CD4-positive, alpha-beta memory T cell (primary cell): ENCODE measurements at regions not wholly inside any gene's neighbourhood (a gene's known extent, or its start where the extent isn't known, plus 50 kb on each side); places are given as distances from the start of the nearest gene placed in this dataset.

ENCODE experiments used
- CTCF ChIA-PET: fragments of 350-600 bp; sonication (Branson Sonifier 250); formaldehyde crosslinking; loops from one replicate; lab custom pipeline; 2021; ENCODE audit warnings: inconsistent platforms; ENCODE audit not compliant: partially characterized antibody; lab: Charles Lee
- POLR2A ChIA-PET: fragments of 350-600 bp; sonication (Branson Sonifier 250); formaldehyde crosslinking; loops from one replicate; lab custom pipeline; 2021; ENCODE audit not compliant: partially characterized antibody; lab: Charles Lee
- DNase-seq, 5 donors: peaks; one replicate each; pipeline versions ENCODE4 v3.0.0 to v3.0.0-alpha.2; 2020 to 2022; ENCODE audit warnings: mixed read lengths in 1 of 5
- H3K27ac ChIP-seq: one replicate; pipeline ENCODE4 v1.7.0; 2013; ENCODE audit warnings: low read depth, low read length
- H3K27me3 ChIP-seq: 2 replicates; pipeline ENCODE4 v1.7.0; 2013; ENCODE audit warnings: mild to moderate bottlenecking, low read length, moderate library complexity; ENCODE audit not compliant: insufficient read depth
- H3K36me3 ChIP-seq: 2 replicates; pipeline ENCODE4 v1.7.0; 2013; ENCODE audit warnings: mild to moderate bottlenecking, low read length, moderate library complexity; ENCODE audit not compliant: insufficient read depth
- H3K4me1 ChIP-seq: 2 replicates; pipeline ENCODE4 v1.7.0; 2013; ENCODE audit warnings: mild to moderate bottlenecking, low read length, moderate library complexity; ENCODE audit not compliant: insufficient read depth
- H3K4me3 ChIP-seq, 2 donors: one replicate each; pipeline ENCODE4 v1.7.0; 2013; ENCODE audit warnings: low read length in 2 of 2, mild to moderate bottlenecking in 1 of 2
- H3K9me3 ChIP-seq, 2 donors: one replicate each; pipeline ENCODE4 v1.7.0; 2013; ENCODE audit warnings: low read length in 2 of 2, control low read depth in 1 of 2; ENCODE audit not compliant: control insufficient read depth in 1 of 2
- H3K27ac Mint-ChIP-seq, 7 donors: one replicate each; pipeline ENCODE4 v1.8.0; 2020 to 2021; ENCODE audit warnings: mixed read lengths in 7 of 7, mild to moderate bottlenecking in 6 of 7, inconsistent platforms in 3 of 7, moderate library complexity in 3 of 7
- H3K27me3 Mint-ChIP-seq, 2 donors: one replicate each; pipeline ENCODE4 v1.8.0; 2020 to 2021; ENCODE audit warnings: mixed read lengths in 2 of 2
- H3K36me3 Mint-ChIP-seq, 2 donors: one replicate each; pipeline ENCODE4 v1.8.0; 2020 to 2021; ENCODE audit warnings: mixed read lengths in 2 of 2, inconsistent platforms in 1 of 2, mild to moderate bottlenecking in 1 of 2
- H3K4me1 Mint-ChIP-seq, 4 donors: one replicate each; pipeline ENCODE4 v1.8.0; 2020 to 2021; ENCODE audit warnings: mixed read lengths in 4 of 4, mild to moderate bottlenecking in 1 of 4
- H3K4me3 Mint-ChIP-seq, 8 donors: one replicate each; pipeline ENCODE4 v1.8.0; 2020 to 2021; ENCODE audit warnings: mixed read lengths in 8 of 8, mild to moderate bottlenecking in 7 of 8, moderate library complexity in 6 of 8, inconsistent platforms in 3 of 8
- H3K9me3 Mint-ChIP-seq, 8 donors: one replicate each; pipeline ENCODE4 v1.8.0; 2020 to 2021; ENCODE audit warnings: mixed read lengths in 8 of 8, mild to moderate bottlenecking in 5 of 8, inconsistent platforms in 3 of 8, moderate library complexity in 1 of 8
- intact Hi-C: fragments of 100-400 bp; cut with micrococcal nuclease; formaldehyde crosslinking; loops from one replicate; pipeline ENCODE4 v1.15.1; 2023

DNA sequence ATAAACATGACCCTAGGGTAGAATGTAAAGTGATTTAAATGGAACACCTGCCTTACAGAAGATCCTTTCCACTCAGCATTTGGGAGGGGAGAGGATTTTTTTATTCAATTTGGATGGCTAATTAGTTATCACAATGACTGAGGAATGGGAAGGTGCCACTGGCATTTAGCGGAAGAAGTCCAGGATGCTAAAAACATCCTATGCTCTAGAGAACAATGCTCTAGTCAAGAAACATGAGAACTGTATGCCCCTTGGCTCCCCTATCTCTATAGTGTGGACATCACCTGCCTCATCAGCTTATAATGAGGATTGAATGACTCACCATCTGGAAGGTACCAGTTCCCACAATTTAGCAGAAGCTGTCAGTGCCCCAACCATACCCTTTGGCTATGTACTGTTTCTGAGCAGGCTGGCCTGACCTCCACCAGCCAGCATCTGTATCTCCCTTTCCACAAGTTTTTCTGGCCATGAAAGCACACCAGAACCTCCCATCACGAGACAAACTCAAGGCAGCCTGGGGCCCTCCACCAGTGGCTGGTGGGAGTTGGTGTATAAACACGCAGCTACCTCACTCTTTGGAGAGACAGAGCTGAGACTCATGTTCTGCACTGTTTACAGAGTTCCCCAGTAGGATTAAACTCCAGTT is 109.7 kb upstream of the VASH1 start:
- CTCF ChIA-PET = interaction anchor here (0.9 to 3.6 kb wide), 3 partner anchors 12 to 636 kb away, joined by 3 to 14 read pairs (median 3); no protein-coding TSS in a partner anchor
- Histone ChIP-seq H3K27ac (no peak overlapping the region), H3K4me1 (no peaks in the 10 kb centered on the region), H3K27me3 (peaks cover 3% of the 10 kb centered on the region), H3K36me3 (no peaks in the 10 kb centered on the region), H3K4me3 (no peak overlapping the region), H3K9me3 (no peaks in the 10 kb centered on the region)
- H3K4me1 Mint-ChIP-seq = no peaks in the 10 kb centered on the region
- H3K27me3 Mint-ChIP-seq = peaks cover 12 to 13% of the 10 kb centered on the region in 2 donors
- intact Hi-C loops = no loop called here
- H3K9me3 Mint-ChIP-seq = no peaks in the 10 kb centered on the region
- POLR2A ChIA-PET = no interaction called here
- no peaks in the 10 kb centered on the region for H3K36me3 Mint-ChIP-seq
- no peak overlapping the region for H3K4me3 Mint-ChIP-seq
- H3K27ac Mint-ChIP-seq = no peak overlapping the region
- no peak for DNase-seq

DNA sequence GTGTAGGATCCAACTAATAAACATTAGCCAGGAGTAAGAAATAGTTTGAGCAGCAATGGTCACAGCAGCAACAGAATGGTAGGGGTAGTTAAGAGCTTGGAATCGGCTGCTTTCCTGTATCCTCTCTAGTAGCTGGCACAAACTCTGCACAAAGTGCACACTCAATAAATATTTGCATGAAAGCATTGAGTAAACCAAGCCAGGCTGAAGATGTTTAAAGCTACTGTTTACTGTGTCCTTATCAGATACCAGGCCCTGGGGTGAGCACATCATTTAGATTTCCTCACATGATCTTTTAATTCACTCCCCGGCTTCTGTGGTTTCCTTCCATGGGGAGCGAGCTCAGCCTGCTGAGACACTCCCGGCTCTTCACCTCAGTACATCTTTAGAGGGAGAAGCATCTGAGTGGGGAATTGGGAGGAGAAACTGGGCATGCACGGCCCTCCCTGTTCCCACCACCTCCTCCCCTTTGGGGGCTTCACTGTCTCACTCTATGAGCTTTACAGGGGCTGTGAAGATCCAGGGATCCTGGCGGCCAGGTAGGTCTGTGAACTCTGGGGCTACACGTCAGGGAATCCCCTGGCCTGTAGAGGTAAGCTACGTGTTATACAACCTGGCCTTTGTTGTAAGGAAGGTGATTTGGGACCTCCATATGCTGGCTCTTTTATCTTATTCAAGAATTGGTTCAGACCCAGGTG is 107.2 kb upstream of the VASH1 start:
- Histone ChIP-seq H3K9me3 (peaks cover 0 to 5% of the 10 kb centered on the region in 2 donors), H3K4me1 (no peaks in the 10 kb centered on the region), H3K27me3 (peaks cover 3% of the 10 kb centered on the region), H3K4me3 (no peak overlapping the region), H3K36me3 (no peaks in the 10 kb centered on the region), H3K27ac (no peak overlapping the region)
- peaks cover 9 to 15% of the 10 kb centered on the region in 2 donors for H3K27me3 Mint-ChIP-seq
- ChIA-PET POLR2A (no interaction called here), CTCF (interaction anchor here (1.0 to 1.1 kb wide), 2 partner anchors 9 to 13 kb away, joined by 3 to 4 read pairs; no protein-coding TSS in a partner anchor)
- no peak for DNase-seq
- H3K36me3 Mint-ChIP-seq = no peaks in the 10 kb centered on the region
- H3K4me1 Mint-ChIP-seq = no peaks in the 10 kb centered on the region
- H3K4me3 Mint-ChIP-seq = no peak overlapping the region
- H3K27ac Mint-ChIP-seq = no peak overlapping the region
- H3K9me3 Mint-ChIP-seq = peaks cover 0 to 12% (median 4%) of the 10 kb centered on the region in 8 donors
- intact Hi-C loops = no loop called here

DNA sequence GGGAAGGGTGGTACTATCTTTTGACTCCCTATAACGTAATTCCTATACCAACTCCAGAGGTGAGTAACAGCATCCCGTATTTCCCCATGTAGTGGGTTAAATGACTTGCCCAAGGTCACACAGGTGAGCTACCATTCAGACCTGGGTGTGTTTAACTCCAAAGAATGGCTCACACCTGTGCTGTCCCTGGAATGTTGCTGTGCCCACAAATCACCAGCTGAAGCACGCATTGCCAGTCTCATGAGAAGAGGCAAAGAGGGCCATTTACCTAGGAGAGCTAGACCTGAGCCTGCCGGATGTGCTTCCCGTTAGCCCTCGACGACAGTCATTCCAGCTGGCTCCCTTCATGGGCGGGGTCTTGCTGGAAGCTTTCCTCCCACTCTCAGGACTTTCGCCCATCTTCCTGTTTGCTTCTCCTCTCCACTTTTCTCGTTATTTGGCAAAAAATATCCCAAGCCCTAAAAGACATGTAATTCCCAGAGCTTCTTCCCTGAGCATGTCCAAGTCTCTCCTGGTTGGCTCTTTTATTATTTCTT is 106.6 kb upstream of the VASH1 start:
- Mint-ChIP-seq H3K36me3 (no peaks in the 10 kb centered on the region), H3K9me3 (peaks cover 0 to 16% (median 6%) of the 10 kb centered on the region in 8 donors), H3K4me1 (no peaks in the 10 kb centered on the region), H3K27ac (no peak overlapping the region), H3K4me3 (no peak overlapping the region), H3K27me3 (peaks cover 9 to 18% of the 10 kb centered on the region in 2 donors)
- ChIA-PET CTCF (interaction anchor here (1.1 to 1.3 kb wide), 2 partner anchors 14 to 22 kb away, joined by 3 read pairs; no protein-coding TSS in a partner anchor), POLR2A (no interaction called here)
- no peak for DNase-seq
- Histone ChIP-seq H3K27me3 (peaks cover 3% of the 10 kb centered on the region), H3K4me1 (no peaks in the 10 kb centered on the region), H3K9me3 (peaks cover 0 to 5% of the 10 kb centered on the region in 2 donors), H3K36me3 (no peaks in the 10 kb centered on the region), H3K4me3 (no peak overlapping the region), H3K27ac (no peak overlapping the region)
- intact Hi-C loops = no loop called here

DNA sequence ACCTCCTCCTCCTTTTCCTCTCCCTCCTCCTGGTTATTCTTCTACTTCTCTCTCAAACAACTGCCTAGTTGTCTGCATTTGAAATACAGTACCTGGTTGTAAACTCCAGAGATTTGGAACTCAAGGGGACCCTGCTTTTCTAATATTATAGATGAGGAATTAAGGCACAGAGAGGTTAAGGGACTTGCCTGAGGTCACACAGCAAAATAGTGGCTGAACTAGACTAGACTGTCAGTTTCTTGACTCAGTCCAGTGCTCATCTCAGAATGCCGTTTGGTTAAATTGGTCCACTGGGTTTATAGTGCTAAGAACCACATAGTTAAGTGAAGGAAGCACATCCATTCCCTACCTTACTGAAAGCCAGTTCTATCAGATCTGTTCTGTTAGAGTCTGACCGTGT is 105.9 kb upstream of the VASH1 start:
- no peak for DNase-seq
- intact Hi-C loops = no loop called here
- no peaks in the 10 kb centered on the region for H3K4me1 Mint-ChIP-seq
- POLR2A ChIA-PET = no interaction called here
- H3K27me3 Mint-ChIP-seq = peaks cover 10 to 18% of the 10 kb centered on the region in 2 donors
- H3K27ac Mint-ChIP-seq = no peak overlapping the region
- peaks cover 3% of the 10 kb centered on the region for H3K27me3 ChIP-seq
- no peaks in the 10 kb centered on the region for H3K4me1 ChIP-seq
- peaks cover 0 to 20% (median 6%) of the 10 kb centered on the region in 8 donors for H3K9me3 Mint-ChIP-seq
- H3K9me3 ChIP-seq = peaks cover 0 to 5% of the 10 kb centered on the region in 2 donors
- CTCF ChIA-PET = interaction anchor here (1.0 to 1.3 kb wide), 2 partner anchors 7 to 23 kb away, joined by 3 read pairs; no protein-coding TSS in a partner anchor
- no peak overlapping the region for H3K4me3 ChIP-seq
- no peaks in the 10 kb centered on the region for H3K36me3 ChIP-seq
- H3K4me3 Mint-ChIP-seq = no peak overlapping the region
- H3K36me3 Mint-ChIP-seq = no peaks in the 10 kb centered on the region
- no peak overlapping the region for H3K27ac ChIP-seq

DNA sequence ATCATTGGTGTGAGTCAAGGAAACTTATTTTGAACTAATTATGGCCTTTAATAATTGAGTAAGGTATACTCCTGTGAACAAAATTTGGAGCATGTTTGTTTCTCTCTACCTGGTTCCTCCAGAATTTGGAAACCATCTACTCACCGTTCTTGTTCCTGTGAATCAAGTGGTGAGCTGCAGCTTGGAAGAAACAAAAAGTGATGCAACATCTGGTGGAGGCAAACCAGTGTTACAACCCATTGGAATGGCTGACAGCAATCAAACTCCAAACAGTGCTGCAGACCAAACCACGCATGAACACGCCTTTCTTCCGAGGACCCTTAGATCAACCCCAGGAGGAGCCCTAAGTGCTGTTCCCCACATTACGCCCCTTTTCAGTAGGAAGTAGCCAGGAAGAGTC is 104.7 kb upstream of the VASH1 start:
- Mint-ChIP-seq H3K9me3 (peaks cover 0 to 20% (median 6%) of the 10 kb centered on the region in 8 donors), H3K4me1 (no peaks in the 10 kb centered on the region), H3K4me3 (no peak overlapping the region), H3K27ac (no peak overlapping the region), H3K36me3 (no peaks in the 10 kb centered on the region), H3K27me3 (peaks cover 18% of the 10 kb centered on the region in 2 donors)
- Histone ChIP-seq H3K4me3 (no peak overlapping the region), H3K9me3 (peaks cover 0 to 5% of the 10 kb centered on the region in 2 donors), H3K27me3 (no peaks in the 10 kb centered on the region), H3K4me1 (no peaks in the 10 kb centered on the region), H3K36me3 (no peaks in the 10 kb centered on the region), H3K27ac (no peak overlapping the region)
- ChIA-PET CTCF (no interaction called here), POLR2A (no interaction called here)
- no peak for DNase-seq
- intact Hi-C loops = no loop called here

DNA sequence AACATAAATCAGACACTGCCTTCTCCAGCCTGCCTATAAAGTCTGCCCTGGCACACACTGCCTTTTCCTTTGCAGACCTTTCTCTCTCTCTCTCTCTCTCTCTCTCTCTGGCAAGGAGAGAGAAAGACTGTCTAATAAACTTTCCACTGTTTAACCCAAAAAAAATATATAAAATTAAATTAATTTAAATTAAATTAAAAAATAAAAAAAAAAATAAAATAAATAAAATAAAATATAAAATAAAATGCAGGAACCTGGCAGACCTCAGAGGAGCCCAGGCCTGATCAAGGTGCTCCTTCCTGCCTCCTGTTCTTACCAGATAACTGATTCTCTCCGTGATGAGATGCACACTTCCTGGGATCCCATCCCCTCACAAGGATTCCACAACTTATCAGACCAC is 103.9 kb upstream of the VASH1 start:
- ChIA-PET POLR2A (no interaction called here), CTCF (interaction anchor here (1.0 kb wide), 1 partner anchor 9 kb away, joined by 3 read pairs; no protein-coding TSS in a partner anchor)
- Mint-ChIP-seq H3K4me3 (no peak overlapping the region), H3K27me3 (peaks cover 18 to 23% of the 10 kb centered on the region in 2 donors), H3K36me3 (no peaks in the 10 kb centered on the region), H3K4me1 (no peaks in the 10 kb centered on the region), H3K27ac (no peak overlapping the region), H3K9me3 (peaks cover 0 to 20% (median 6%) of the 10 kb centered on the region in 8 donors)
- Histone ChIP-seq H3K4me3 (no peak overlapping the region), H3K27ac (no peak overlapping the region), H3K9me3 (peaks cover 0 to 5% of the 10 kb centered on the region in 2 donors), H3K4me1 (no peaks in the 10 kb centered on the region), H3K36me3 (no peaks in the 10 kb centered on the region), H3K27me3 (no peaks in the 10 kb centered on the region)
- intact Hi-C loops = no loop called here
- no peak for DNase-seq

DNA sequence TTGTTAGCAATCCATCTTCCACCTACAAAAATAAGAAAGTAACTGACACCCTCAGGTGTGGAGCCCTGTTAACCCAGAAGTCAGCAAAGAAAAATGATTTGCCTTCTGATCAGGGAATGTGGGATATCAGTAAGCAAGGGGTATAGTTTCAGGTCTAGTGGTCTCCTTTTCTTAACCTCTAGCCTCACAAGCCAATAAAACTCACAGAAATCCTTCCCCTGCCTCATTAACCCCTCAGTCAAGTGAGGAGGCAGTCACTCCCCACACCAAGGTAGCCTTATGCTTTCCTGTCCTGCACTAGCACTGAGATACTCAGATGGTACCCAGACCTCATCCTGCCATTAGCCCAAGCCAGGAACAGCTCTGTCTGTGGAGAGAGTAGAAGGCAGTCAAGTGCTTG is 103.4 kb upstream of the VASH1 start:
- no peaks in the 10 kb centered on the region for H3K36me3 Mint-ChIP-seq
- no peak overlapping the region for H3K4me3 ChIP-seq
- H3K27me3 Mint-ChIP-seq = peaks cover 18 to 26% of the 10 kb centered on the region in 2 donors
- no peaks in the 10 kb centered on the region for H3K27me3 ChIP-seq
- no peak overlapping the region for H3K4me3 Mint-ChIP-seq
- peaks cover 0 to 20% (median 6%) of the 10 kb centered on the region in 8 donors for H3K9me3 Mint-ChIP-seq
- no peaks in the 10 kb centered on the region for H3K4me1 ChIP-seq
- H3K4me1 Mint-ChIP-seq = no peaks in the 10 kb centered on the region
- no peak overlapping the region for H3K27ac ChIP-seq
- ChIA-PET CTCF (interaction anchor here (0.6 to 1.0 kb wide), 2 partner anchors 9 to 10 kb away, joined by 3 read pairs; no protein-coding TSS in a partner anchor), POLR2A (no interaction called here)
- H3K9me3 ChIP-seq = peaks cover 0 to 5% of the 10 kb centered on the region in 2 donors
- no peak overlapping the region for H3K27ac Mint-ChIP-seq
- DNase-seq = no peak
- H3K36me3 ChIP-seq = no peaks in the 10 kb centered on the region
- intact Hi-C loops = no loop called here
